ENCODE measurements at regions not wholly inside any gene's neighbourhood (a gene's known extent, or its start where the extent isn't known, plus 50 kb on each side); places are given as distances from the start of the nearest gene placed in this dataset.
"Not testable (repeated sequence)": the region's sequence is repeated elsewhere in the genome, so short reads cannot be mapped to it uniquely, and the experiment has no call there.

GRCh38 chr1:57546549-57547330, 122.9 kb upstream of the DAB1 start:
- 37% methylated on average over 5 of the region's 5 CpGs for WGBS (ENCODE audit: insufficient coverage, low coverage, low lambda C conversion rate, missing lambda C conversion rate)
- Histone ChIP-seq H3K9me3 (no peaks in the 10 kb centered on the region), H3K4me3 (no peak overlapping the region), H3K27ac (no peak overlapping the region), H3K4me1 (no peaks in the 10 kb centered on the region), H3K27me3 (no peaks in the 10 kb centered on the region), H3K36me3 (no peaks in the 10 kb centered on the region)
- ATAC-seq, result no peak
- intact Hi-C loops (cut with DNase I), result no loop called here
- TF ChIP-seq CTCF (IDR thresholded peaks at IDR 0.05) (no peak), POLR2A (IDR thresholded peaks at IDR 0.05) (no peak)
- DNase-seq, result no peak

GRCh38 chr1:57544345-57544744, 120.5 kb upstream of the DAB1 start:
- 22% methylated on average over 2 of the region's 2 CpGs for WGBS (ENCODE audit: insufficient coverage, low coverage, low lambda C conversion rate, missing lambda C conversion rate)
- Histone ChIP-seq H3K4me1 (no peaks in the 10 kb centered on the region), H3K9me3 (no peaks in the 10 kb centered on the region), H3K36me3 (no peaks in the 10 kb centered on the region), H3K27me3 (no peaks in the 10 kb centered on the region), H3K27ac (no peak overlapping the region), H3K4me3 (no peak overlapping the region)
- no peak for TF ChIP-seq CTCF (IDR thresholded peaks at IDR 0.05)
- TF ChIP-seq POLR2A (IDR thresholded peaks at IDR 0.05), result no peak
- DNase-seq (no peak), ATAC-seq (no peak)
- intact Hi-C loops (cut with DNase I), result no loop called here

- intact Hi-C loops (cut with DNase I), result no loop called here
- WGBS (ENCODE audit: insufficient coverage, low coverage, low lambda C conversion rate, missing lambda C conversion rate), result 78% methylated on average over 5 of the region's 5 CpGs
- H3K27ac ChIP-seq, result no peak overlapping the region
- H3K27me3 ChIP-seq, result no peaks in the 10 kb centered on the region
- H3K4me3 ChIP-seq, result no peak overlapping the region
- ATAC-seq, result no peak
- no peak for DNase-seq
- H3K4me1 ChIP-seq, result no peaks in the 10 kb centered on the region
- no peak for TF ChIP-seq CTCF (IDR thresholded peaks at IDR 0.05)
- H3K36me3 ChIP-seq, result no peaks in the 10 kb centered on the region
- H3K9me3 ChIP-seq, result no peaks in the 10 kb centered on the region
Measured at GRCh38 chr1:57536749-57537423, 113.0 kb upstream of the DAB1 start.

GRCh38 chr1:57532299-57532698, 108.4 kb upstream of the DAB1 start:
- H3K36me3 ChIP-seq, result no peaks in the 10 kb centered on the region
- intact Hi-C loops (cut with DNase I), result no loop called here
- TF ChIP-seq CTCF (IDR thresholded peaks at IDR 0.05) (no peak), POLR2A (IDR thresholded peaks at IDR 0.05) (no peak)
- H3K9me3 ChIP-seq, result no peaks in the 10 kb centered on the region
- ATAC-seq, result no peak
- H3K4me1 ChIP-seq, result no peaks in the 10 kb centered on the region
- DNase-seq, result no peak
- H3K4me3 ChIP-seq, result no peak overlapping the region
- H3K27ac ChIP-seq, result no peak overlapping the region
- WGBS (ENCODE audit: insufficient coverage, low coverage, low lambda C conversion rate, missing lambda C conversion rate), result 81% methylated on average over 1 of the region's 1 CpG
- no peaks in the 10 kb centered on the region for H3K27me3 ChIP-seq

GRCh38 chr1:57530911-57531260, 107.0 kb upstream of the DAB1 start:
- DNase-seq; ATAC-seq; H3K9me3 ChIP-seq; H3K27me3 ChIP-seq; H3K4me1 ChIP-seq; H3K36me3 ChIP-seq; H3K27ac ChIP-seq; H3K4me3 ChIP-seq; intact Hi-C loops (cut with DNase I): not testable (repeated sequence)
- 35% methylated on average over 2 of the region's 2 CpGs for WGBS (ENCODE audit: insufficient coverage, low coverage, low lambda C conversion rate, missing lambda C conversion rate)
